DMS53 (cell line): ENCODE measurements at regions not wholly inside any gene's neighbourhood (a gene's known extent, or its start where the extent isn't known, plus 50 kb on each side); places are given as distances from the start of the nearest gene placed in this dataset.
"Not testable (repeated sequence)": the region's sequence is repeated elsewhere in the genome, so short reads cannot be mapped to it uniquely, and the experiment has no call there.

Experiments
- DNase-seq: peaks from one replicate; lab custom pipeline; 2025; lab: John Stamatoyannopoulos, UW

- no peak for DNase-seq
Measured at GRCh38 chr21:35502821-35503220, 453.7 kb upstream of the RUNX1 start.

- not testable (repeated sequence) for DNase-seq
Measured at GRCh38 chr21:35497522-35497921, 448.4 kb upstream of the RUNX1 start.

GRCh38 chr21:35491920-35492678 lies 443.0 kb upstream of the RUNX1 start:
- no peak for DNase-seq

GRCh38 chr21:35491114-35491513 lies 442.0 kb upstream of the RUNX1 start:
- no peak for DNase-seq

- no peak for DNase-seq
Measured at GRCh38 chr21:35489389-35489980, 440.4 kb upstream of the RUNX1 start.

- no peak for DNase-seq
Measured at GRCh38 chr21:35488946-35489345, 439.8 kb upstream of the RUNX1 start.

- no peak for DNase-seq
Measured at GRCh38 chr21:35485364-35485763, 436.3 kb upstream of the RUNX1 start.

- no peak for DNase-seq
Measured at GRCh38 chr21:35484851-35485250, 435.7 kb upstream of the RUNX1 start.

- no peak for DNase-seq
Measured at GRCh38 chr21:35484032-35484431, 434.9 kb upstream of the RUNX1 start.

- no peak for DNase-seq
Measured at GRCh38 chr21:35482933-35483662, 434.0 kb upstream of the RUNX1 start.

GRCh38 chr21:35482096-35482495 lies 433.0 kb upstream of the RUNX1 start:
- DNase-seq, result no peak

- DNase-seq, result no peak
Measured at GRCh38 chr21:35481005-35481404, 431.9 kb upstream of the RUNX1 start.

- DNase-seq, result no peak
Measured at GRCh38 chr21:35479529-35479928, 430.4 kb upstream of the RUNX1 start.

GRCh38 chr21:35479065-35479448 lies 430.0 kb upstream of the RUNX1 start:
- DNase-seq, result no peak

- DNase-seq, result no peak
Measured at GRCh38 chr21:35478161-35479064, 429.3 kb upstream of the RUNX1 start.

GRCh38 chr21:35477622-35478021 lies 428.5 kb upstream of the RUNX1 start:
- no peak for DNase-seq

GRCh38 chr21:35476621-35477395 lies 427.7 kb upstream of the RUNX1 start:
- DNase-seq, result no peak

GRCh38 chr21:35475762-35476161 lies 426.7 kb upstream of the RUNX1 start:
- no peak for DNase-seq

- DNase-seq, result no peak
Measured at GRCh38 chr21:35475009-35475408, 425.9 kb upstream of the RUNX1 start.

GRCh38 chr21:35473496-35473895 lies 424.4 kb upstream of the RUNX1 start:
- DNase-seq, result no peak

- no peak for DNase-seq
Measured at GRCh38 chr21:35470522-35470921, 421.4 kb upstream of the RUNX1 start.
